Keratinocyte (primary cell): ENCODE measurements at regions not wholly inside any gene's neighbourhood (a gene's known extent, or its start where the extent isn't known, plus 50 kb on each side); places are given as distances from the start of the nearest gene placed in this dataset.

Experiments
- CTCF ChIP-seq, 3 experiments: IDR thresholded peaks in 1 of 3; conservative IDR thresholded peaks in 1 of 3; optimal IDR thresholded peaks in 1 of 3; 2 replicates in 2 of 3; 3 replicates in 1 of 3; pipeline versions ENCODE3 to v1.5.1; 2011; ENCODE audit warnings: low read length in 3 of 3, mild to moderate bottlenecking in 3 of 3, moderate library complexity in 2 of 3, control low read depth in 1 of 3, inconsistent platforms in 1 of 3; ENCODE audit not compliant: insufficient read depth in 2 of 3; ENCODE audit errors: extremely low read depth in 1 of 3
- EZH2 ChIP-seq: IDR thresholded peaks from one replicate; pipeline ENCODE4 v1.6.1; 2012; ENCODE audit warnings: inconsistent platforms, mild to moderate bottlenecking, low read length, moderate library complexity

- TF ChIP-seq CTCF (optimal IDR thresholded peaks at IDR 0.05 in 1 of 3, IDR thresholded peaks at IDR 0.05 in 1 of 3, conservative IDR thresholded peaks at IDR 0.05 in 1 of 3; ENCODE audit: extremely low read depth in 1 of 3, insufficient read depth in 2 of 3, low read length in 3 of 3) = no peak
- TF ChIP-seq EZH2 = no peak
Observed at GRCh38 chr13:48594096-48594815, 59.5 kb upstream of the CYSLTR2 start.
